SK-MEL-5 (cell line): ENCODE measurements at regions not wholly inside any gene's neighbourhood (a gene's known extent, or its start where the extent isn't known, plus 50 kb on each side); places are given as distances from the start of the nearest gene placed in this dataset.

Experiments used
- DNase-seq: peaks from one replicate; pipeline ENCODE4 v3.0.0-alpha.2; 2016; ENCODE audit warnings: low read depth, low spot score
- in situ Hi-C: cut with HindIII; loops from 2 replicates; pipeline ENCODE4 v1.10.0; 2016; ENCODE audit warnings: low sequenced_read_pairs, high pct_unique_total_duplicates, low pct_unique_long_range_greater_than_20kb

GRCh38 chr1:29651246-29651645 is 414.9 kb downstream of the PTPRU start:
- DNase-seq: no peak
- in situ Hi-C loops: no loop called here

GRCh38 chr1:29650476-29650875 is 414.2 kb downstream of the PTPRU start:
- in situ Hi-C loops: no loop called here
- no peak for DNase-seq

DNA sequence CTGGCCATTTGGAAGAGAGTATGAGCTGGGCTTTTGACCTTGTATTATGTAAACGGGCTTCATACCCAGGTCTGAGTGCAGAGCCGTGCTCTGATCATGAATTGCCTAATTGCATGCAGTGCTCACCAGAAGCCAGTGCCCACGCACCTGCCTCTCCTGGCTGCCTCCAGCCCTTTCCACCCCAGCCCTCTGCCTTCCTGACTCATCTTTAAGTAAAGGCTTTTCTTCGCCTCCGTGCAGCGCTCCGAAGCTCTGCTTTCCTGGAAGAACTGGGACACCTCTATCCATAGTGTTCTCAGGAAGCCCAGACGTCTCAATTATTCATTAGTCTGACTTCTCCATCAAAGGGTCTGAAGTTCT is 413.7 kb downstream of the PTPRU start:
- in situ Hi-C loops: no loop called here

DNA sequence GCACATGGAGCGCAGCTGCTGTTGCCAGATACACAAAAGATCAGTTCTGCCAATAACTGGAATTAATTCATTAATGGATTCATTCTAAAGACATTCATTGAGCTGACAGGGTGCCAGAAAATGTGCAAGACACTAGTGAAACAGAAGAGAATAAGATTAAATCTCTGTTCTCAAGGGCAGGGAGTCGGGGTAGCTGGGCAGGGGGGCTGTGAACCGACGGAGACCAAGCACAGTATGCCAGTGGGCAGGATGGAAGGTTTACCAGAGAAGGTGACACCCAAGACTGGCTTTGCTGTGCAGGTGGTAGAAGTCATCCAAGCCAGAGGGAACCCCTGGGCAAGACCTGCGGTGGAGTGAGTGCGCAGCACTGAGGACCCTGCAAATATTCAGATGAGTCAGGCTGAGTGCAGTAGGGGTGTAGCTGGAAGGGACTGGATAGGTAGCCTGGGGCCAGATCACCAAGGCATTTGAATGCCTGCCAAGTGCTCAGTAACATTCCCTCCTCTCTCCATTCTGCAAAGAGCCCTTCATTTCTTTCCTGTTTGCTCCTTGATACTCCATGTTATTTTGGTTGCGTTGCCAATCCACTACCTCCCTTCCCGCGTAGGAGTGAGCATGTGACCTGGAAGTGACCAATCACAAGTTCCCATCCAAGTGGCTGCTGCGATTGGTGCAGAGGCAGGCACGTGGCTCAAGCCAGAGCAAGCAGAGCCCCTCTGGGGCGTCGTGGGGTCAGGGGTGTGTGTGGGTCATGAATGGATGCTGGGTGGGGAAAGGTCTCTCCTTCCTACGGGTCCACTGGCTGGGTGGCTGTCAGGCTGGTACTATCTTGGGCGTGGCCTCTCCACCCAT is 413.1 kb downstream of the PTPRU start:
- DNase-seq: peak; percentile 20
- in situ Hi-C loops: no loop called here

More for the DNA sequence above, 413.7 kb downstream of the PTPRU start:
- DNase-seq: no peak

DNA sequence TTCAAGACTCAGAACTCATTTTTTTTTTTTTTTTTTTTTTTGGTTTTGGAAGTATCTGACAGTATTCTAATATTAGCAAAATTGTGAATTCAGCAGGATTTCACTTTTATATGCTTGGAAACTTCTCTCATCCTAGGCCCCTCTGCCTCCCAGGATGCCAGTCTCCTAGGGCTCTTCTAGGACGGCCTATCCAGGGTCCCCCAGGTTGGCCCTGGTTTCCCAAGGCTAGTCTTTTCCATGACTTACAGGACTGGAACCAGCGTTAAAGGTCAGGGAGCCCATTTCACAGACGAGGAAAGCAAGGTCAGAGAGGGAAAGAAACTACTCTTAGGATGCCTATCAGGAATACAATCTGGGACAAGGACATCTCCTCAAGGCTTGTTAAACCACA is 412.5 kb downstream of the PTPRU start:
- in situ Hi-C loops: no loop called here
- no peak for DNase-seq

DNA sequence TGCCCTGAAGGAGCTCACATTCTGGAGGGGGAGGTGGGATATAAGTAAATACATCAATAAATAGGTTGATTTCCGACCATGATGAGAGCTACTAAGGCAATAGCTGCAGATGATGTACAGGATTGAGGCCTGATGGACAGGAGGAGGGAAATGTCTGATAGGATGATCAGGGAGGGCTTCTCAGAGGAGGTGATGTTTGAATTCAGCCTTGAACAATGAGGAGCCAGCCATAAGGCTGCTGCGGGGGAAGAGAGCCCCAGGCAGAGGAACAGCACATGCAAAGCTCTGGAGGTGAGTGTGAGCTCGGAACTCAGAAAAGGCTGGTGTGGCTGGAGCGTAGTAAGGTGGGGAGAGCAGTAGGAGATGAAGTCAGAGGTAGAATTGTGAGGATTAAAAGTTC is 411.7 kb downstream of the PTPRU start:
- DNase-seq: no peak
- in situ Hi-C loops: no loop called here

DNA sequence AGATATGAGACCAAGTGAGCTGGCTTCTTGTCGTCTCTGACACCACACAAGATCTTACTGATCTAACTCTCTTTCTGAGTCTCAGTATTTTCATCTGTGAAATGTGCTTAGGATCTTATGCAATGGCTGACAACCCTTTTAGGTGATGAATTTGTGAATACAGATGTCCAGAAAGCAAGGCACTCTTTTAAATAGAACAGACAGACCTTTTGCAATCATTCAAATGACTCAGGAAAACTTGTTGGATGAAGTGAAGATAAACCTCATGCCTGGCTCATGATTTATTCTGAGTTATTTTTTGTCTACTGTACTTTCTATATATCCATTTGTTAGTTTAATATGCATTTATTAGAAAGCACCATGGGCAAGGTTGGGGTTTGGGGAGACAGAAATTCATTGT is 411.3 kb downstream of the PTPRU start:
- in situ Hi-C loops: no loop called here
- no peak for DNase-seq

DNA sequence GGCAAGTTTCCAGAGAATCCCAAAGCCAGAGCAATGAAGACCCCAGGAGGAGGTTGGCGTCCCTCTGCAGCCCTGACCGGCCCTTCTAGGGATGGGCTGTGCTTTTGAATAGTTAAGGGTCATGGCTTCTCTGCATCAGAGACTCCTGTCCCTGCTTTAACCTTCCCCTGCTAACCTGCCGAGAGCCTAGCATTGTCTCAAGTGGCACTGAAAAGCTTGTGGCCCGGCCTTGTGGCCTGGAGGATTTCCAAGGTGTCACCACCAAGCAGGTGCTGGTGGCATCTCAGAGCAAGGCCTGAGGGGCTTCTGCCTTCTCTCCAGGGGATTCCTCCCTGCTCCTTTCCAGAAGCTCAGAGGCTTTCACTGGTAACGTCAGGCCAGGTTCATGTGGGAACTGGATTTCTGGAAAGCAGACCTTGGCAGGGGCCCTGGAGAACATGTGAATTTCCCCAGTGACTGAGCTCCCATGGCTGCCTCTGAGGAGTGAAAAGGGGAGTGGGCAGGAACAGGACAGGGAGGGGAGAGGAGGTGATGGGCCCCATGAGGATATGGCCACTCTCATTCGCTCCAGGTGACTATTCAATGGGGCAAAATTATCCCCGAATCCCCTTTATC is 409.9 kb downstream of the PTPRU start:
- in situ Hi-C loops: no loop called here
- DNase-seq: no peak

- in situ Hi-C loops: no loop called here
- no peak for DNase-seq
These were observed 409.3 kb downstream of the PTPRU start for GRCh38 chr1:29645586-29645985.

DNA sequence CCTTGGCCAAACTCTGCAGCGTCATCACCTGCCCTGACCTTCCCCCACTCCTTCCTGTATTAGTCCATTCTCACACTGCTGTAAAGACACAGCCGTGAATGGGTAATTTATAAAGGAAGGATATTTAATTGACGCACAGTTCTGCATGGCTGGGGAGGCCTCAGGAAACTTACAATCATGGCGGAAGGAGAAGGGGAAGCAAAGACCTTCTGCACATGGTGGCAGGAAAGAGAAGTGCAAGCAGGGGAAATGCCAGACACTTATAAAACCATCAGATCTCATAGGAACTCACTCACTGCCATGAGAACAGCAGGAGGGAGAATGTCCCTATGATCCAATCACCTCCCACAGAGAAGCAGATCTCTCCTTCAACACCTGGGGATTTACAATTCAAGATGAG is 408.5 kb downstream of the PTPRU start:
- DNase-seq: peak; percentile 5
- in situ Hi-C loops: no loop called here

GRCh38 chr1:29643838-29644440 is 407.6 kb downstream of the PTPRU start:
- DNase-seq: no peak
- in situ Hi-C loops: no loop called here

GRCh38 chr1:29643281-29643680 is 407.0 kb downstream of the PTPRU start:
- in situ Hi-C loops: no loop called here
- DNase-seq: no peak

DNA sequence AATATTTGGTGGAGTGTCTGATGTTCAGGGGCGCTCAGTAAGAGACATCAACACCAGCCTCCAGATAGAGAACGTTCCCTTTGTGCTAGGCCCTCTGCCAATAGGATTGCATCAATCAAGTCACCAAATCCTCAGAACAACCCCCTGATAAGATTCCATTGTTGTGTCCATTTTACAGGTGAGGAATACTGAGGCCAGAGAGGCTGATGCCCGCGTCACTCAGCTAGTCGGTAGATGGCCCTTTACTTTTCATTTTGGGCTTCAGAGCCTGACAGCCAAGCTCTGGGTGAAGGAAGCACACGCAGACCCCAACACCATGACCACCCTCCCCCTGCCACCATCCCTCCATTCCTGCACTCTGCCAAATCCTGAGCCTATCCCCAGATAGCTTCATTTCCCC is 406.2 kb downstream of the PTPRU start:
- DNase-seq: no peak
- in situ Hi-C loops: no loop called here

GRCh38 chr1:29641921-29642320 is 405.6 kb downstream of the PTPRU start:
- in situ Hi-C loops: no loop called here
- DNase-seq: no peak

DNA sequence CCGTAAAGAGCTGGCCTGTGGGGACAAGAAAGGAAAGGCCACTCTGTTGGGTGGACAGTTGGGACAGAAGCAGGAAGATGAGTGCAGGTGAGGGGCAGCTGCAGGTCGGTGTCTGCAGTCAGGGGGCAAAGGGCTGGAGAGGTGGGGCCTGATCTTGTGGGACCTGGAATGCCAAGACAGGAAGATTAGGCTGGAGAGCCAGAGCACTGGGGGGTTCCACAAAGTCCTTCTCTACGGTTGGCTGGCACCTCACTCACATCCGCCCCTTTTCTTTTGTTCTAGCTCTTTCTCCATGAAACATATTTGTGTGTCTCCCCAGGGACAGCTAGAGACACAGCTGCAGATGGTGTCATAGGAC is 404.1 kb downstream of the PTPRU start:
- no peak for DNase-seq
- in situ Hi-C loops: no loop called here

GRCh38 chr1:29639741-29640427 is 403.6 kb downstream of the PTPRU start:
- DNase-seq: no peak
- in situ Hi-C loops: no loop called here

DNA sequence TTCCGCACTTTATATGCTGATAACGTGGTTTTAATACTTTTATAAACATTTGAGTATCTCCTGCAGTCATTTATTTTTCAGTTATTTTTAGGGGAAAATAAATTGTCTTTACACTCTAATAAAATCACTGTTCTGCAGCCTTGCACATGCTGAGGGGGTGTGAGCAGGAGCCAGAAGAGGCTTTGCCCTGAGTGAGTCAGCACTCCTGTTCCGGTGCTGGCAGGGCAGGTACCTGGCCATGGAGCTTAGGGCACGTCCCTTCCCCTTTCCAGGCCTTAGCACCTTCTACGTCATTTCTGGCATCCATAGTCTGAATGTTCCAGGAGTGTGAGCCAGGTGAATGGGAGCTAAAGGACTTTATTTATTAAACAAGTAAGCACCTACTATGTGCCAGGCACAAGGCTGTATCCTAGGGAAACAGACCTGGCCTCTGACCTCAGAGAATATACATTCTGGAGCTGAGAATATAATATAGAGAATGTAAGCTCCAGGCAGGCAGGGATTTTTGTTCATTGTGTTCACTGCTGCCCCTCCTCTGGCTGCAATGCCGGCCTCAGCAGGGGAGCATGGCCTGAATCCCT is 402.9 kb downstream of the PTPRU start:
- in situ Hi-C loops: no loop called here
- no peak for DNase-seq

- no peak for DNase-seq
- in situ Hi-C loops: no loop called here
These were observed 402.0 kb downstream of the PTPRU start for GRCh38 chr1:29638281-29638680.
